T-helper 2 cell treated with Interferon-gamma antibody and Interleukin-4, amounts not matched to agents 100 ng/mL and 5 ng/mL, for 36 hours (primary cell): ENCODE measurements at regions not wholly inside any gene's neighbourhood (a gene's known extent, or its start where the extent isn't known, plus 50 kb on each side); places are given as distances from the start of the nearest gene placed in this dataset.

ENCODE experiments used
- intact Hi-C: fragments of 100-400 bp; cut with micrococcal nuclease; formaldehyde crosslinking; loops from one replicate; pipeline ENCODE4 v1.15.1; 2023

GRCh38 chr20:50341050-50341449 lies 150.4 kb downstream of the CEBPB start:
- intact Hi-C loops, result no loop called here

GRCh38 chr20:50341880-50342637 lies 151.4 kb downstream of the CEBPB start:
- intact Hi-C loops, result no loop called here

- intact Hi-C loops, result no loop called here
These were observed 152.0 kb downstream of the CEBPB start for GRCh38 chr20:50342638-50343102.

GRCh38 chr20:50343125-50343489 lies 152.5 kb downstream of the CEBPB start:
- intact Hi-C loops, result no loop called here

GRCh38 chr20:50343490-50344179 lies 153.0 kb downstream of the CEBPB start:
- intact Hi-C loops, result no loop called here

GRCh38 chr20:50344232-50345071 lies 153.8 kb downstream of the CEBPB start:
- intact Hi-C loops, result no loop called here

GRCh38 chr20:50345712-50346373 lies 155.2 kb downstream of the CEBPB start:
- intact Hi-C loops, result no loop called here

- intact Hi-C loops, result no loop called here
These were observed 156.0 kb downstream of the CEBPB start for GRCh38 chr20:50346374-50347283.

- intact Hi-C loops, result no loop called here
These were observed 156.8 kb downstream of the CEBPB start for GRCh38 chr20:50347284-50348063.

- intact Hi-C loops, result no loop called here
These were observed 157.5 kb downstream of the CEBPB start for GRCh38 chr20:50348096-50348495.

- intact Hi-C loops, result no loop called here
These were observed 159.5 kb upstream of the PTPN1 start for GRCh38 chr20:50350510-50351249.

- intact Hi-C loops, result no loop called here
These were observed 158.6 kb upstream of the PTPN1 start for GRCh38 chr20:50351541-50351940.

- intact Hi-C loops, result no loop called here
These were observed 156.8 kb upstream of the PTPN1 start for GRCh38 chr20:50353289-50353961.

GRCh38 chr20:50354721-50355589 lies 155.2 kb upstream of the PTPN1 start:
- intact Hi-C loops, result no loop called here

GRCh38 chr20:50355590-50356524 lies 154.3 kb upstream of the PTPN1 start:
- intact Hi-C loops, result no loop called here

- intact Hi-C loops, result no loop called here
These were observed 153.7 kb upstream of the PTPN1 start for GRCh38 chr20:50356525-50356885.
